ENCODE measurements at regions not wholly inside any gene's neighbourhood (a gene's known extent, or its start where the extent isn't known, plus 50 kb on each side); places are given as distances from the start of the nearest gene placed in this dataset.

DNA sequence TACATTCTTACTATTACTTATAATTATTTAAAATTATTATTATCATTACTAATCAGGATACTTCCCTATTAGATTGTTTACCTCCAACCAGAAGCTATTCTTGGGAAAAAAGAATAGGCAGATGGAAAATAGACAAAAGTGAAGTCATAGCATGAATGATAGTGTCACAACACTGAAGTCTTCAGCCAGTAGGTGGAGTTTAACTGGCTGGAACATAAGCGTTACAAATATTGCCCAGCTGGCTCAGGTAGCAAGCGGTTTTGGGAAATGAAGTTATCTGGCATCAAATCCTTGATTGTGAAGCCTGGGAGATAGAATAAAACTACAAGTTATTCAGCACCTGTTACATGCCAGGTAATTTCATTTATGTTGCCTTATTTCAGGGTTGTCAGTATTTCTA, 762.9 kb downstream of the C12orf50 start:
- H3K4me3 ChIP-seq: no peak overlapping the region
- intact Hi-C loops (cut with DNase I; ENCODE audit: low total_unique reads): no loop called here
- no peak for TF ChIP-seq CTCF (IDR thresholded peaks at IDR 0.05)
- TF ChIP-seq POLR2A (IDR thresholded peaks at IDR 0.05): no peak
- DNase-seq: no peak
- H3K27me3 ChIP-seq: no peaks in the 10 kb centered on the region
- no peak overlapping the region for H3K27ac ChIP-seq
- H3K9me3 ChIP-seq: no peaks in the 10 kb centered on the region
- H3K4me1 ChIP-seq: no peaks in the 10 kb centered on the region
- H3K36me3 ChIP-seq: no peaks in the 10 kb centered on the region

- Histone ChIP-seq H3K27me3 (no peaks in the 10 kb centered on the region), H3K4me3 (no peak overlapping the region), H3K27ac (no peak overlapping the region), H3K4me1 (no peaks in the 10 kb centered on the region), H3K9me3 (no peaks in the 10 kb centered on the region), H3K36me3 (no peaks in the 10 kb centered on the region)
- DNase-seq: no peak
- TF ChIP-seq CTCF (IDR thresholded peaks at IDR 0.05): no peak
- no peak for TF ChIP-seq POLR2A (IDR thresholded peaks at IDR 0.05)
- intact Hi-C loops (cut with DNase I; ENCODE audit: low total_unique reads): no loop called here
Observed at GRCh38 chr12:87259391-87259790, 769.8 kb downstream of the C12orf50 start.

DNA sequence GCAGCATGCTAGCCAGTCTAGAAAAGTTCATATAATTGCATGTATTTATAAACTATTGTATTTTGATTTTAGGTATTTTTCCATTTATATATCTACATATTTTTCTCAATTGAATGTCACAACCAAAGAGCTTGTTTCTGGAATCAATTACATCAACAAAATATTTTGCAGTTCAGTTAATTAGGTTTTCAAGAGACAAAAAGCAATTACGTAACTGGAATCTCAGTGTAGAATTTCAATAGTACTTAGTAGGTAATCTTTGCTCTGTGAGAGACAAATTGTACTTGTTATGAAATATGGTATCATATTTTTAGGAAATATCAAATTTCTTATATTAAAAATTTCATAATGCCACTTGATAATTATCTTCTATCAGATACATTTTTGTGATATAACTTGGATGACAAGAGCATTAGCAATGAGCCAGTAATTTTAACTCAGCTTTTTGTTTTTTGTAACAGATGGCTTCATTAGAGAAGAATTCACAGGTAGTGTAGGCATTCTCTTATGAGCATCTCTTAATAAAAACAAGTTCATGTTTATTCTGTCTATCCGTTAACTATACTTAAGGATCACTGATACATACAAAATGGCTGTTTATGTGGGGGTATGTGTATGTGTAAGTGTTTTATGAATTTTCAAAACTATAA, 774.7 kb downstream of the C12orf50 start:
- Histone ChIP-seq H3K9me3 (no peaks in the 10 kb centered on the region), H3K27ac (no peak overlapping the region), H3K27me3 (no peaks in the 10 kb centered on the region), H3K4me1 (no peaks in the 10 kb centered on the region), H3K4me3 (no peak overlapping the region), H3K36me3 (no peaks in the 10 kb centered on the region)
- intact Hi-C loops (cut with DNase I; ENCODE audit: low total_unique reads): no loop called here
- no peak for DNase-seq
- no peak for TF ChIP-seq CTCF (IDR thresholded peaks at IDR 0.05)
- TF ChIP-seq POLR2A (IDR thresholded peaks at IDR 0.05): no peak

DNA sequence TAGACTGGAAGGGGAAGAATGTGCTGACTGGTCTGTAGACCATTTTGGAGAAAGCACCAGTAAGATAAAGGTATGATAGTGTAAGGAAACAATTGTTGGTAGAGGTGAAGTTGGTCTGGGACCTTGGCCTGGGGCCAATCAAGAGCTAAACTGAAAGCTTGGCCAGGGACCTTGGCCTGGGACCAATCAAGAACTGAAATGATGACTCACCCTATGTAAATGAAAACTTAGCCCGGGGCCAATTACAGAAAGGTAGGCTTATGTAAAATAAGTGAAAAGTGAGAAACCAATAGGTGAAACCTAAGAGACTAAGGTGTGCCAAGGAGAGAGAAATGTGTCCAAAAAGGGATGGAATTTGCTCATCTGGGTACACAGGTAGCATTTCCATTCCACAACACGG, 776.0 kb downstream of the C12orf50 start:
- Histone ChIP-seq H3K9me3 (no peaks in the 10 kb centered on the region), H3K4me3 (no peak overlapping the region), H3K27me3 (no peaks in the 10 kb centered on the region), H3K36me3 (no peaks in the 10 kb centered on the region), H3K27ac (no peak overlapping the region), H3K4me1 (no peaks in the 10 kb centered on the region)
- no peak for DNase-seq
- intact Hi-C loops (cut with DNase I; ENCODE audit: low total_unique reads): no loop called here
- no peak for TF ChIP-seq CTCF (IDR thresholded peaks at IDR 0.05)
- TF ChIP-seq POLR2A (IDR thresholded peaks at IDR 0.05): no peak

DNA sequence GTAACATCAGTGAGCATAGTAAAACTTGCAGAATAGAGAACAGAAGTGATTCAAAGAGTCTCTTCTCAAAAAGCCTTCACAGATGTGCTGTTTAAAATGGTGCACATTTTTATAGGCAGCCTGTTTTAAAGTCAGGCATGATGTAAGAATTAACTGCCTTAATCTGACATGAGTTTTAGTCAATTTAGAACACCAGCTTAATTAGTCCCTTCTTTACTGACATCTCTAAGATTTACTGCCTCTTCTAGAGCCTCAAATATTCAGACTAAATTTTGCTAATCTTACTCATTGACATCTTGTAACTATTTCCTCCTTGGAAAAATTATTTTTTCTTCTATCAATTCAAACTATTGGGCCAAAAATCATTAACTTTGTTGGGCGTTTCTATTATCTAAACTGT, 782.5 kb downstream of the C12orf50 start:
- no peaks in the 10 kb centered on the region for H3K36me3 ChIP-seq
- intact Hi-C loops (cut with DNase I; ENCODE audit: low total_unique reads): no loop called here
- no peak for TF ChIP-seq CTCF (IDR thresholded peaks at IDR 0.05)
- no peak for TF ChIP-seq POLR2A (IDR thresholded peaks at IDR 0.05)

More for the DNA sequence above, 782.5 kb downstream of the C12orf50 start:
- H3K4me1 ChIP-seq: no peaks in the 10 kb centered on the region
- H3K9me3 ChIP-seq: no peaks in the 10 kb centered on the region
- H3K27me3 ChIP-seq: no peaks in the 10 kb centered on the region
- DNase-seq: no peak
- H3K4me3 ChIP-seq: no peak overlapping the region
- no peak overlapping the region for H3K27ac ChIP-seq
